ENCODE measurements at regions not wholly inside any gene's neighbourhood (a gene's known extent, or its start where the extent isn't known, plus 50 kb on each side); places are given as distances from the start of the nearest gene placed in this dataset.

- no peak overlapping the region for H3K4me3 ChIP-seq (replicated peaks; ENCODE audit: low read depth, low read length)
- TF ChIP-seq CTCF (IDR thresholded peaks at IDR 0.05; ENCODE audit: low read length, missing control alignments) = no peak
- DNase-seq (ENCODE audit: low read depth) = no peak
Observed at GRCh38 chr4:181350615-181351415, 892.4 kb upstream of the TENM3 start.

GRCh38 chr4:181364504-181364903 lies 878.7 kb upstream of the TENM3 start:
- H3K4me3 ChIP-seq (replicated peaks; ENCODE audit: low read depth, low read length) = no peak overlapping the region
- DNase-seq (ENCODE audit: low read depth) = no peak
- no peak for TF ChIP-seq CTCF (IDR thresholded peaks at IDR 0.05; ENCODE audit: low read length, missing control alignments)

- no peak for DNase-seq (ENCODE audit: low read depth)
- no peak for TF ChIP-seq CTCF (IDR thresholded peaks at IDR 0.05; ENCODE audit: low read length, missing control alignments)
- no peak overlapping the region for H3K4me3 ChIP-seq (replicated peaks; ENCODE audit: low read depth, low read length)
Observed at GRCh38 chr4:181365671-181366070, 877.5 kb upstream of the TENM3 start.

- TF ChIP-seq CTCF (IDR thresholded peaks at IDR 0.05; ENCODE audit: low read length, missing control alignments) = no peak
- no peak for DNase-seq (ENCODE audit: low read depth)
- H3K4me3 ChIP-seq (replicated peaks; ENCODE audit: low read depth, low read length) = no peak overlapping the region
Observed at GRCh38 chr4:181372014-181372413, 871.2 kb upstream of the TENM3 start.

- no peak for TF ChIP-seq CTCF (IDR thresholded peaks at IDR 0.05; ENCODE audit: low read length, missing control alignments)
- H3K4me3 ChIP-seq (replicated peaks; ENCODE audit: low read depth, low read length) = no peak overlapping the region
- DNase-seq (ENCODE audit: low read depth) = no peak
Observed at GRCh38 chr4:181376058-181376457, 867.1 kb upstream of the TENM3 start.

GRCh38 chr4:181388061-181388460 lies 855.1 kb upstream of the TENM3 start:
- no peak for TF ChIP-seq CTCF (IDR thresholded peaks at IDR 0.05; ENCODE audit: low read length, missing control alignments)
- no peak overlapping the region for H3K4me3 ChIP-seq (replicated peaks; ENCODE audit: low read depth, low read length)
- no peak for DNase-seq (ENCODE audit: low read depth)

GRCh38 chr4:181416966-181417365 lies 826.2 kb upstream of the TENM3 start:
- no peak overlapping the region for H3K4me3 ChIP-seq (replicated peaks; ENCODE audit: low read depth, low read length)
- no peak for TF ChIP-seq CTCF (IDR thresholded peaks at IDR 0.05; ENCODE audit: low read length, missing control alignments)
- DNase-seq (ENCODE audit: low read depth) = no peak
